Karpas-422 (cell line): ENCODE measurements at regions not wholly inside any gene's neighbourhood (a gene's known extent, or its start where the extent isn't known, plus 50 kb on each side); places are given as distances from the start of the nearest gene placed in this dataset.
"Not testable (repeated sequence)": the region's sequence is repeated elsewhere in the genome, so short reads cannot be mapped to it uniquely, and the experiment has no call there.

Experiments used
- DNase-seq: peaks from one replicate; pipeline ENCODE4 v3.0.0-alpha.2; 2015
- H2AFZ ChIP-seq: fragments of 200-600 bp; sonication (generic); 2 replicates; pipeline ENCODE4 v1.6.1; 2014; ENCODE audit warnings: antibody characterized with exemption, low read length, mixed read lengths
- H3K27ac ChIP-seq: fragments of 200-600 bp; sonication (generic); 2 replicates; pipeline ENCODE4 v1.5.1; 2014; ENCODE audit warnings: mild to moderate bottlenecking, low read length, moderate library complexity
- H3K27me3 ChIP-seq: fragments of 200-600 bp; sonication (generic); 2 replicates; pipeline ENCODE4 v1.6.1; 2014; ENCODE audit warnings: low read length, mixed read lengths
- H3K36me3 ChIP-seq: fragments of 200-600 bp; sonication (generic); 2 replicates; pipeline ENCODE4 v1.6.1; 2014; ENCODE audit warnings: low read length, mixed read lengths; ENCODE audit not compliant: insufficient read depth
- H3K4me1 ChIP-seq: fragments of 200-600 bp; sonication (generic); 2 replicates; pipeline ENCODE4 v1.6.1; 2014; ENCODE audit warnings: mild to moderate bottlenecking, low read length, mixed read lengths
- H3K4me2 ChIP-seq: fragments of 200-600 bp; sonication (generic); 2 replicates; pipeline ENCODE4 v1.6.1; 2014; ENCODE audit warnings: low read length, low read depth, mild to moderate bottlenecking; ENCODE audit not compliant: poor library complexity, severe bottlenecking
- H3K4me3 ChIP-seq: fragments of 200-600 bp; sonication (generic); 2 replicates; pipeline ENCODE4 v1.5.1; 2014; ENCODE audit warnings: mild to moderate bottlenecking, antibody characterized with exemption, low read length, mixed read lengths
- H3K79me2 ChIP-seq: fragments of 200-600 bp; sonication (generic); 2 replicates; pipeline ENCODE4 v1.6.1; 2014; ENCODE audit warnings: mild to moderate bottlenecking, low read length, mixed read lengths
- H3K9ac ChIP-seq: fragments of 200-600 bp; sonication (generic); 2 replicates; pipeline ENCODE4 v1.6.0; 2014; ENCODE audit warnings: low read length
- H3K9me2 ChIP-seq: fragments of 200-600 bp; sonication (generic), shearing (Covaris generic); replicated peaks from 2 replicates; pipeline ENCODE4 v1.6.0; 2014; ENCODE audit warnings: mild to moderate bottlenecking, low read length, moderate library complexity; ENCODE audit not compliant: insufficient read depth
- H3K9me3 ChIP-seq: fragments of 300-700, 200-600 bp; sonication (generic); 2 replicates; pipeline ENCODE4 v1.6.1; 2014; ENCODE audit warnings: low read length, mixed read lengths
- H4K20me1 ChIP-seq: fragments of 200-600 bp; sonication (generic); 2 replicates; pipeline ENCODE4 v1.6.1; 2014; ENCODE audit warnings: mild to moderate bottlenecking, antibody characterized with exemption, low read length, low read depth; ENCODE audit not compliant: insufficient read depth

DNA sequence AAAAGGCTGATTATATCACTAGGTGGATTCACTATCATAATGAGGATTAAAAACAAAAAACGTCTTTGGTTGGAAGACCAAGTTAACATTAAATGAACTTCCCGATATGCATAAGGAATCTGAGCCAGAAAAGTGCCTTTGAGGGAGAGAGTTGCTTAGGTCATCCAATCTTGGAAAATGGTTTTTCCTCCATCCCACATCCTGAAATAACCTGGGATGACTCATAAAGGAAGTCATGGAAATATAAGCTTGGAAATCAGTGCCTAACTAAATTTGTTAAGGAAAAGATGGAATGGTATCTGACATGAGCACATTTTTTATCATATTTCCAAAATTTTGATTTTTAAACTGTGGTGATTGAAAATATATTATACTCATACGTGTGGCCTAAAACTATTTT, 66.0 kb downstream of the KBTBD8 start:
- Histone ChIP-seq H3K9me2 (no peaks in the 10 kb centered on the region), H3K9me3 (no peaks in the 10 kb centered on the region), H4K20me1 (no peaks in the 10 kb centered on the region), H3K4me2 (no peak overlapping the region), H3K79me2 (no peaks in the 10 kb centered on the region), H3K27ac (no peak overlapping the region), H3K9ac (no peak overlapping the region), H3K27me3 (no peaks in the 10 kb centered on the region), H3K36me3 (no peaks in the 10 kb centered on the region), H3K4me3 (no peak overlapping the region), H2AFZ (no peak overlapping the region), H3K4me1 (peaks cover 34% of the 10 kb centered on the region)
- no peak for DNase-seq

DNA sequence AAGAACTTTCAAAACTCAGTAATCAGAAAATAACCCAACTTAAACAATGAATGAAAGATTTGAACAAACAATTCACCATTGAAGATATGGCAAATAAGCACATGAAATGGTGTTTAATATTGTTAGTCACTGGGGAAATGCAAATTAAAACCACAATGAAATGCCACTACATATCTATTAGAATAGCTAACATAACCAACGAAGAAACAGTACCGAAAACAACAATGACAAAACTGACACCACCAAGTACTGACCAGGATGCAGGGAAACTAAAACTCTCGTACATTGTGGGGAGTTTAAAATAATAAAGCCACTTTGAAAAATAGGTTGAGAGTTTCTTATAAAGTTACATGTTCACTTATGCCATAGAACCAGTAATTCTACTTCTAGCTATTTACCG, 69.1 kb downstream of the KBTBD8 start:
- H3K9ac ChIP-seq = no peak overlapping the region
- H4K20me1 ChIP-seq = no peaks in the 10 kb centered on the region
- no peaks in the 10 kb centered on the region for H3K27me3 ChIP-seq
- H3K4me1 ChIP-seq = peaks cover 39% of the 10 kb centered on the region
- peak overlapping the region; percentile 20 for H3K4me2 ChIP-seq
- peak overlapping the region; percentile 83 for H2AFZ ChIP-seq
- H3K9me2 ChIP-seq = no peaks in the 10 kb centered on the region
- no peak overlapping the region for H3K27ac ChIP-seq
- H3K9me3 ChIP-seq = no peaks in the 10 kb centered on the region
- H3K79me2 ChIP-seq = no peaks in the 10 kb centered on the region
- H3K36me3 ChIP-seq = no peaks in the 10 kb centered on the region
- H3K4me3 ChIP-seq = no peak overlapping the region
- DNase-seq = no peak

DNA sequence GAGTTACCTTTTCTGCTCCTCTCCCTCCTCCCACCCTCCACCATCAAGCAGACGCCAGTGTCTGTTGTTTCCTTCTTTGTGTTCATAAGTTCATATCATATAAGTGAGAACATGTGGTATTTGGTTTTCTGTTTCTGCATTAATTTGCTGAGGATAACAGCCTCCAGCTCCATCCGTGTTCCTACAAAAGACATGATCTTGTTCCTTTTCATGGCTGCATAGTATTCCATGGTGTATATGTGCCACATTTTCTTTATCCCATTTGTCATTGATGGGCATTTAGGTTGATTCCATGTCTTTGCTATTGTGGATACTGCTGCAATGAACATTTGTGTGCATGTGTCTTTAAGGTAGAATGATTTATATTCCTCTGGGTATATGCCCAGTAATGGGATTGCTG, 74.5 kb downstream of the KBTBD8 start:
- H3K9me3 ChIP-seq, H3K36me3 ChIP-seq, H3K79me2 ChIP-seq, H3K4me3 ChIP-seq, H3K27me3 ChIP-seq, DNase-seq, H3K27ac ChIP-seq, H3K9ac ChIP-seq, H3K9me2 ChIP-seq, H4K20me1 ChIP-seq, H3K4me2 ChIP-seq, H2AFZ ChIP-seq: not testable (repeated sequence)
- peaks cover 46% of the 10 kb centered on the region for H3K4me1 ChIP-seq

DNA sequence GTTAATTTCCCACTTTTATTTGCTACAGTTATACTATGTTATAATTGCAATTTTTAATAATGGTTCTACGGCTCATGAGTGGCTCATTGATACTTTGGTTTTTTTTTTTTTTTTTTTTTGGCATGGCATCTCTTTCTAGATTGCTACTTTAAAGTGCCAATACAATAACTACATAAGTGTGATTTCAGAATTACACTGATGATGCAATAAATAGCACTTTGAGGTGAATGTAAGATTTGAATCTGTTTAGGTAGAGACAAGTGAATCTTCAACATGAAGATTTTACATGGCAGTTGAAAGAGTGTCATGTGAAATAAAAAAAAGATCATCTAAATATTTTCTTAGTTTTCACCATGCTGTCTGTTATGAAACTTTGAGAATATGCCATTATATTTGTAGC, 75.7 kb downstream of the KBTBD8 start:
- Histone ChIP-seq H3K9me3 (no peaks in the 10 kb centered on the region), H3K4me3 (no peak overlapping the region), H3K9ac (no peak overlapping the region), H3K9me2 (no peaks in the 10 kb centered on the region), H3K36me3 (no peaks in the 10 kb centered on the region), H3K4me1 (peaks cover 42% of the 10 kb centered on the region), H3K4me2 (no peak overlapping the region), H3K79me2 (no peaks in the 10 kb centered on the region), H2AFZ (no peak overlapping the region), H3K27me3 (no peaks in the 10 kb centered on the region), H4K20me1 (no peaks in the 10 kb centered on the region), H3K27ac (no peak overlapping the region)
- DNase-seq = no peak

DNA sequence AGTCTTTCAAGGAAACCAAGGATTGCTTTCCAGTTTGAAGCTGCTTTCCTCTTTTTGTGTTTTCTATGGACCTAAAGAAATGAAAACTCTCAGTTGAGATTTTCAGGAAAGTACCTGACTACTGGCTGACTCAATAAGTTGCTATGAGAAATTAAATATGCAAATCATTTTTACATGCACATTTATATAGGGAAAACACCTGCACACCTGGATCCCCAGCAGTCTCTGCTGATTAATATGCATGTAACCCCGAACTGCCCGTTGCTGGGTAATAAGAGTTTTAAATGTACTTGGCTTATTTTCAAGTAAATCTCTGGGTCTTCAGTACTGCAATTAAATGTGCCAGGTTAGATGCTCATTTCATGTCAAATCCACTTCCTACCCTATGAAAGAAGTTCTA, 77.2 kb downstream of the KBTBD8 start:
- peak overlapping the region; percentile 8 for H3K4me2 ChIP-seq
- no peaks in the 10 kb centered on the region for H4K20me1 ChIP-seq
- H3K4me3 ChIP-seq = no peak overlapping the region
- H2AFZ ChIP-seq = peak overlapping the region; percentile 89; the same call in 1 of the 2 replicates
- no peak overlapping the region for H3K9ac ChIP-seq
- H3K4me1 ChIP-seq = peaks cover 28% of the 10 kb centered on the region
- no peaks in the 10 kb centered on the region for H3K9me2 ChIP-seq
- H3K27me3 ChIP-seq = no peaks in the 10 kb centered on the region
- H3K79me2 ChIP-seq = no peaks in the 10 kb centered on the region
- no peak for DNase-seq
- H3K27ac ChIP-seq = peak overlapping the region; percentile 29; the same call in 1 of the 2 replicates
- H3K36me3 ChIP-seq = no peaks in the 10 kb centered on the region
- H3K9me3 ChIP-seq = no peaks in the 10 kb centered on the region

DNA sequence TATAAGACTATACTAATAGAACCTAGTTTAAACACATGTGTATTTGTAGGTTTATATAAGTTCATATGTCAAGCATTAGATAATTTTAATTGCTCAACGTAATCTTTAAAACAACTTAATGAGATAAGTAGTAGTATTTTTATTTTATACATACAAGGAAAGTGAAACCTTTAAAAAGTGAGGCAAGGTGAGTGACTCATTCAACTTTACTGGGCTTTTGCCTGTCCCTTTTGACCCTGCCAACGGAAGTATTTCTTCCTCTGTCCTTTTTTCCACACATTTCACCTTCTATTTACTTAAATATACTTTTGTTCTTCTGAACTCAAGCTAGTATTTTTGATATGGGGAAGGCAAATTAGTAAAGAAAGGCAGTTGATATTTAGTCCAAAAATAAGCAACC, 78.5 kb downstream of the KBTBD8 start:
- DNase-seq = no peak
- H3K36me3 ChIP-seq = no peaks in the 10 kb centered on the region
- H3K4me1 ChIP-seq = peaks cover 23% of the 10 kb centered on the region
- no peaks in the 10 kb centered on the region for H3K9me2 ChIP-seq
- H3K4me2 ChIP-seq = no peak overlapping the region
- H3K27ac ChIP-seq = no peak overlapping the region
- H4K20me1 ChIP-seq = no peaks in the 10 kb centered on the region
- no peak overlapping the region for H3K9ac ChIP-seq
- no peaks in the 10 kb centered on the region for H3K27me3 ChIP-seq
- H2AFZ ChIP-seq = peak overlapping the region; percentile 89; the same call in 1 of the 2 replicates
- H3K9me3 ChIP-seq = no peaks in the 10 kb centered on the region
- no peaks in the 10 kb centered on the region for H3K79me2 ChIP-seq
- no peak overlapping the region; the same call in 1 of the 2 replicates for H3K4me3 ChIP-seq

DNA sequence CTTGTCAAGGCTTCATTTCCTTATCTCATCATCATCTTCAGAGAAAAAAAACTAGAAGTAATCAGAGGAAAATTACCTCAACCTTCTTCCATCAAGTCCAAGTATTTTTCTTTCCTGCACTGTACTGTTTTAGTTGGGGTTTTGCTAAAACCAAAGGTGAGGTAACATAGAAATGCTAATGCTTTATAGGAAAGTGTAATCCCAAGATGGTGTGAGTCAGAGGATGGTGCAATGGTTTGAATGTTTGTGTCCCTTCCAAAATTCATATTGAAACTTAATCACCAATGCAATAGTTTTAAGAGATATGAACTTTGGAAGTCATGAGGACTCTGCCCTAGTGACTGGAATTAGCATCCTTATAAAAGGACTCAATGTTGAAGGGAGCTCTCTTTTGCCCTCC, 79.5 kb downstream of the KBTBD8 start:
- Histone ChIP-seq H2AFZ (no peak overlapping the region), H3K27ac (no peak overlapping the region), H3K36me3 (no peaks in the 10 kb centered on the region), H3K79me2 (no peaks in the 10 kb centered on the region), H3K9ac (no peak overlapping the region), H3K9me3 (0 out of 2 replicates have a peak, but pooled peaks cover 3% of the 10 kb centered on the region), H4K20me1 (no peaks in the 10 kb centered on the region), H3K4me2 (no peak overlapping the region), H3K27me3 (no peaks in the 10 kb centered on the region), H3K4me1 (peaks cover 26% of the 10 kb centered on the region), H3K9me2 (no peaks in the 10 kb centered on the region), H3K4me3 (no peak overlapping the region)
- no peak for DNase-seq

DNA sequence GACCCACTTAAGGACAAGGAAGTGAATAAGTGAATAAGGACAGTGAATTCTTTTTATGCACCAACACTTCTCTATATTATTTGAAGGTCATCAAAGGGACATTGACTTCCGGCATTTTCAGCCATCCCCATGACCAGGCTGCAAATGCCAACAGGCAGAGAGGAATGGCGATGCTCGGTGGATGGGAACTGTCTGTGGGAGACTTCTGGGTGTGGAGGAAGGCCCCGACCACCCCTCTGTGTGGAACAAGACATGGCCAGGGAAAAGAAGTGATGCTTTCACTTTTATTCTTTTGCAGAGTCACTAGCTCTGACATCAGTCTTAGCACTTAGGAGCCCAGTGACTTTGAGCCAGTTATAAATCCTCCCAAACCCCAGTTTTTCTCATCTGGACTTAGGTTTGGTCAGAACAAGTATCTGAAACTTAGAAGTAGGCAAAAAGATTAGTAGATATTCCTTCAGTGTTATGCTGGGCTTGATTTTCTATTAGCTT, 84.5 kb downstream of the KBTBD8 start:
- no peak overlapping the region for H3K27ac ChIP-seq
- no peaks in the 10 kb centered on the region for H3K79me2 ChIP-seq
- H3K4me2 ChIP-seq = no peak overlapping the region
- no peak for DNase-seq
- peak overlapping the region; percentile 74 for H2AFZ ChIP-seq
- peak overlapping the region; percentile 19; the same call in 1 of the 2 replicates for H3K4me3 ChIP-seq
- H3K9me2 ChIP-seq = no peaks in the 10 kb centered on the region
- no peaks in the 10 kb centered on the region for H4K20me1 ChIP-seq
- peaks cover 6% of the 10 kb centered on the region; the same call in 1 of the 2 replicates for H3K36me3 ChIP-seq
- H3K4me1 ChIP-seq = peaks cover 3% of the 10 kb centered on the region; the same call in 1 of the 2 replicates
- H3K27me3 ChIP-seq = no peaks in the 10 kb centered on the region
- no peak overlapping the region for H3K9ac ChIP-seq
- peaks cover 23% of the 10 kb centered on the region; the same call in 1 of the 2 replicates for H3K9me3 ChIP-seq
